Astrocyte of the spinal cord (primary cell): ENCODE measurements at regions not wholly inside any gene's neighbourhood (a gene's known extent, or its start where the extent isn't known, plus 50 kb on each side); places are given as distances from the start of the nearest gene placed in this dataset.

ENCODE experiments used
- DNase-seq: peaks from one replicate; pipeline ENCODE4 v3.0.0; 2011; ENCODE audit warnings: low read depth, low spot score
- H3K4me3 ChIP-seq: 2 replicates; pipeline ENCODE4 v1.5.1; 2011; ENCODE audit warnings: low read depth, mild to moderate bottlenecking, low read length, moderate library complexity
- in situ Hi-C: cut with HindIII; loops from 2 replicates; pipeline ENCODE4 v1.10.0; 2017; ENCODE audit warnings: low sequenced_read_pairs
- TF ChIP-seq, protein P1 (sequence below): IDR thresholded peaks from 2 replicates; pipeline ENCODE4 v1.5.1; 2012; ENCODE audit warnings: low read depth, mild to moderate bottlenecking, low read length, inconsistent platforms

DNA sequence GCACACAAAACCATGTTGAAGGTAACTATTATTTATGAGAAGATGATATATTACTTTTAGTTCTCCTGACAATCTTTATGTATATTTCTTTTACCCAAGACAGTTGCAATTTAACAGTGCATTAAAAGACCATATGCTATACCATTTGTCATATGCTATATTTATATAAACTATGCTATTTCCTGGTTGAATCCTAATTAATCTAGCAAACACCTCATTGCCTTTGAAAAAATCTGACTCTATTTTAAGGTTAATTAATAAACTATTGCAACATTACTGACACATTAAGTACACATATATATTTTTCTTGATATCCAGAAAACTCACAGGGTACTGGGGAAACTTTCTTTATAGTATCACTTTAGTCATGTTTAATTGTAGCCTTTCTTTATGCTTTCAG is 649.4 kb upstream of the PCDH20 start:
- H3K4me3 ChIP-seq = no peak overlapping the region
- DNase-seq = no peak
- in situ Hi-C loops = no loop called here
- TF ChIP-seq, protein P1, sequence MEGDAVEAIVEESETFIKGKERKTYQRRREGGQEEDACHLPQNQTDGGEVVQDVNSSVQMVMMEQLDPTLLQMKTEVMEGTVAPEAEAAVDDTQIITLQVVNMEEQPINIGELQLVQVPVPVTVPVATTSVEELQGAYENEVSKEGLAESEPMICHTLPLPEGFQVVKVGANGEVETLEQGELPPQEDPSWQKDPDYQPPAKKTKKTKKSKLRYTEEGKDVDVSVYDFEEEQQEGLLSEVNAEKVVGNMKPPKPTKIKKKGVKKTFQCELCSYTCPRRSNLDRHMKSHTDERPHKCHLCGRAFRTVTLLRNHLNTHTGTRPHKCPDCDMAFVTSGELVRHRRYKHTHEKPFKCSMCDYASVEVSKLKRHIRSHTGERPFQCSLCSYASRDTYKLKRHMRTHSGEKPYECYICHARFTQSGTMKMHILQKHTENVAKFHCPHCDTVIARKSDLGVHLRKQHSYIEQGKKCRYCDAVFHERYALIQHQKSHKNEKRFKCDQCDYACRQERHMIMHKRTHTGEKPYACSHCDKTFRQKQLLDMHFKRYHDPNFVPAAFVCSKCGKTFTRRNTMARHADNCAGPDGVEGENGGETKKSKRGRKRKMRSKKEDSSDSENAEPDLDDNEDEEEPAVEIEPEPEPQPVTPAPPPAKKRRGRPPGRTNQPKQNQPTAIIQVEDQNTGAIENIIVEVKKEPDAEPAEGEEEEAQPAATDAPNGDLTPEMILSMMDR = no peak

DNA sequence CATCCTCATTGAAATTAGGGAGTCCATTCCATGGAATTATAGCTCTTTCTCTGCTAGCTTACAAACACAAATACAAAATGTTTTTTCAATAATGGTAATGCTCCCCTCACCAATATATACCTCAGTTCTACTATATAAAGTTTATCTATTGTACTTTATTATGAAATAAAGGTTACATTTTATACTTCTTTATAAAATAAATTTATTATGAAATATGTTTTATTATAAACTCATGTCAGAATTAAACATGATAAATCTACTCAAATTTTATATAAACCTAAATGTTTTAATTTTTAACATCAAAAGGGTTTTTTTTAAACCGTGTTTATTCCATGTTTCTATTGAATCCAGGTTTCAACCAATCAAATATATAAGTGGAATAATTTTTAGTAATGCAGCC is 646.1 kb upstream of the PCDH20 start:
- DNase-seq = no peak
- in situ Hi-C loops = no loop called here
- TF ChIP-seq, protein P1 = no peak
- no peak overlapping the region for H3K4me3 ChIP-seq

DNA sequence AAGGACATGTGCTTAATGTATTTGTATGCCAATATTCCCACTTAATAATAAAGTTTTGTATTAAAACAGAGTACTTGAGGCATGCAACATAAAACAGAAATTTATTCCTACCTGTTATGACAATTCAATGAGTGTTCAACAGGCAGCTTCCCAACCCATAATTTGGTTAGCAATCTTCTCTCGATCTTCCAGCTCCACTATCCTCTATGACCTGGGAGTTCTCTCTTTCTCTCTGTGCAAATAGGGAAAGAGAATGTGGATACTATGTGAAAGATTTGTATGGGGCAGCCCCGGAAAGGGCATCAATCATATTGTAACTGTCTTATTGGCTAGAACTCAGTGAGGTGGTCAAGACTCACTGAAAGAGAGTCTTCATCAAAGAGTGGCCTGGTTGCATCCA is 644.9 kb upstream of the PCDH20 start:
- no peak for DNase-seq
- H3K4me3 ChIP-seq = no peak overlapping the region
- TF ChIP-seq, protein P1 = no peak
- in situ Hi-C loops = no loop called here

DNA sequence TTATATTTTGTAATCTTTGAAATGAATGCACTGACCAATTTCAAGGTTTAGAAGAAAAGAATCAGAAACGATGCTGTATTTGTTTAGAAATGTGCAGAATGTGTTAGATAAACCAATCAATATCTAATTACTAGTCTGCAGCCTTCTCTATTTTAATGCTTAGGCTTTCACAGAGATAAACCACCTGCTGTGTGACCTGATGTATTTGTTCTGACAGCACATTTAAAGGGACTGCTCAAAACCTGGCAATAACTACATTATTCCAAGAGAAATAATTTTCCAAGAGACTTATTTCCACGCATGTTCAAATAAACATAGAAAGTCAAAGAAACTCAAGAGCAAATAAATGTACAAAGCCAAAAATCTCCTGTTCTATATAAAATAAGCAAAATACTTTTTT is 641.6 kb upstream of the PCDH20 start:
- no peak overlapping the region for H3K4me3 ChIP-seq
- no peak for DNase-seq
- TF ChIP-seq, protein P1 = no peak
- in situ Hi-C loops = no loop called here

DNA sequence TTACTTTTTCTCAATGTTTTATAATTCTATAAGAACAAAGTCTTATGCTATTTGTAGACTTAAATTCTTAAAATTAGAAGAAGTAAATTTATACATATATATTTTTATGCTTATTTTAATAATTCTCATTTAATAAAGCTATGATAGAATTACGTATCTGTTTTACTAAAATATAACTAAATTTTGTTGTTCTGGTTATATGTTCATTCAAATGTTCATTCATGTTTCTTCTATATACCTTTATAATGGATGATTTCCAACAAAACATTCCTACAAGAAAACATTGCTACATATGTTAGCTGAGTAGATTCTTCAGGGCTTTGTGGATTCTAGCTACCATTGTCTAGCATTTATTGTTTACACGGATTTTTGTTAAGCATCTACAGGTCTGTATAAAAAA is 634.3 kb upstream of the PCDH20 start:
- H3K4me3 ChIP-seq = no peak overlapping the region
- in situ Hi-C loops = no loop called here
- no peak for DNase-seq
- TF ChIP-seq, protein P1 = no peak

DNA sequence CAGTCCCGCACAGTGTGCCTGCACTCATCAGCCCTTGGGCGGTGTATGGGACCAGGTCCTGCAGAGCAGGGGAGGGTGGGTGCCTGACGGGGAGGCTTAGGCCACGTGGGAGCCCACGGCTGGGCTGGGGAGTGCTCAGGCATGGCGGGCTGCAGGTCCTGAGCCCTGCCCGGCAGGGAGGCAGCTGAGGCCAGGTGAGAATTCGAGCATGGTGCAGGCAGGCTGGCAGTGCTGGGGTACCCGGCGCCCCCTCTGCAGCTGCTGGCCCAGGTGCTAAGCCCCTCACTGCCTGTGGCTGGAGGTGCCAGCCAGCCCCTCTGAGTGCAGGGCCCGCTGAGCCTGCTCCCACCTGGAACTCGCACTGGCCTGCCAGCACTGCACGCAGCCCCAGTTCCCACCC is 630.9 kb upstream of the PCDH20 start:
- H3K4me3 ChIP-seq = no peak overlapping the region
- TF ChIP-seq, protein P1 = no peak
- in situ Hi-C loops = no loop called here
- DNase-seq = no peak

DNA sequence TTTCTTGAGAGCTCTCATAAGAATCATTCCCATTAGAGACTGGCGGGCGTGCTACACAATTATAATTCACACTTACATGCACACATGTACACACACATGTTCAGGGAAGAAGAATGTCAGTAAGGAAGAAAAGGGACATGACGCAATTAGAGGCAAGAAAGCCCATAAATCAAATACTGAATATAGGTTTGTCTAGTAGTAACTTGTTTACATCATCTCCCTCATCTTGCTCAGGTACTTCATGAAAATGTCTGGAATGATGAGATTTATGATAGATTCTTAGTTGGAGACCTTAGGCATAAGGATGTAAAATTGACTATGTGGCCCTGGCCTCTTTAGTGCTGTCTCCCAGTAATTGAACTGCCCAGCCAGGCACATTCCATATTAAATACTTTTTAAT is 628.0 kb upstream of the PCDH20 start:
- TF ChIP-seq, protein P1 = no peak
- in situ Hi-C loops = no loop called here

More for the DNA sequence above, 628.0 kb upstream of the PCDH20 start:
- no peak overlapping the region for H3K4me3 ChIP-seq
- no peak for DNase-seq
